GM21529 (cell line): ENCODE measurements at regions not wholly inside any gene's neighbourhood (a gene's known extent, or its start where the extent isn't known, plus 50 kb on each side); places are given as distances from the start of the nearest gene placed in this dataset.

Experiments
- ATAC-seq: cut with Tn5 transposase; IDR thresholded peaks from one replicate; pipeline ENCODE4 v1.9.1; 2021; ENCODE audit not compliant: unreplicated experiment

DNA sequence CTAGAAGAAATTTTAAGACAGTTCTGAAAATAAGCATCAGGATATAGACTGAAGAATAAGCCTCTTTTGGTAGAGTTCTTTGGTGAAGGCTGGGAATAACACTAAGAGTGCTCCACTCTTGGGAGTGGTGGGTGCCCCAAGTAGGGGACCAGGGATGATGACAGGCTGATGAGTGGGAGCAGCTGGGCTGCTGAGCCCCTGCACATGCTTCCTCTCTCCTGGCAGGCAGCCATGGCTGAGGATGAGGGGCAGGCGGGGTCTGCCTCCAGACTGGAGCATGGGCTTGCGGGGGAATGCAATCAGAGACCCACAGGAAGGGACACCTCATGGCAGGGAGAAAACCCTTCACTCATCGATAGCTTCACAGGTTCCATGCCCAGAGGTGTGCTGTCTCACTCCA is 72.6 kb upstream of the RORA start:
- no peak for ATAC-seq

DNA sequence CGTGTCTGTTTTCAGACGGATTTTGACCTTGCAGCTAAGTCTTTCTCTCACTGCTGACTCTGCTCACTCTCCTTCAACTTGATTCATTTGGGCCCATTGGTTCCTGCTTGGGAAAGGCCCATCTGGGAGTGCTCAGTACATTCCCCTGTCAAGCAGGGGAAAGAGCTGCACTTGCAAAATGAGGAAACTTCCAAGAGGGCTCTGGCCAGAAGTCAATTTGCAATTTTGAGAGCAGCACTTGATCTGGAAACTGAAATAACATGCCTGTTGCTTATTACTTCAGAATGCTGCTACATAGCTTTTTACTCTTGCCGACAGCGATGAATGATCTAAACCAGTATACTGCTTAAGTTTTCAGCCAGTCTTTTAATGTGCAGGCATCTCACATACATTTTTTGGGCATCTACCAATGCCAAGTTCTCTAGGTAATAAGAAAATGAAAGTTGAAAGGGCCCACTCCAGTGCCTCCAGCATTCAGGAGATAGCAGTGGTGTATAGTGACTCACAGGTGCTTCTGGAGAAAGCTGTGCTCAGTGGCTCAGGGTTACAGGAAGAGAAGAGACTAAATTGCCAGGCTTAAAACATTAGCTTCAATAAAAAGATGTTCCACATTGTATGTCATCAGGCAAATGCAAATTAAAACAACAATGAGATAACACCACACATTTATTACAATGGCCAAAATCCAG is 70.1 kb upstream of the RORA start:
- ATAC-seq: no peak

DNA sequence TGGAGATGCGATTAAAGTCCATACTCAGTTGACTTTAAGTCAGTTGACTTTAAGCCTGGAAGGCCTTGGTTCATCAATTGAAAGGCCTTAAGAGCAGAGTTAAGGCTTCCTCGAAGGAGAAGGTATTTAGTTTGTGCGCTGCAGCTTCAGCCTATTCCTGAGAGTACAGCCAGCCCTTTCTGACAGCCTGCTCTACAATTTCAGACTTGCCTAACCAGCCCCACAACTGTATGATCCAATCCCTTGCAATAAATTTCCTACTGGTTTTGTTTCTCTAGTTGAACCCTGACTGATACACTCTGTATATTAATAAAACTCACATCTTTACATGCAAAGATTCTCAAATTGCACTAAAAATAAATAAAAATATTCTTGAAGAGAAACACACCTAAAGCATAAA is 66.1 kb upstream of the RORA start:
- no peak for ATAC-seq

DNA sequence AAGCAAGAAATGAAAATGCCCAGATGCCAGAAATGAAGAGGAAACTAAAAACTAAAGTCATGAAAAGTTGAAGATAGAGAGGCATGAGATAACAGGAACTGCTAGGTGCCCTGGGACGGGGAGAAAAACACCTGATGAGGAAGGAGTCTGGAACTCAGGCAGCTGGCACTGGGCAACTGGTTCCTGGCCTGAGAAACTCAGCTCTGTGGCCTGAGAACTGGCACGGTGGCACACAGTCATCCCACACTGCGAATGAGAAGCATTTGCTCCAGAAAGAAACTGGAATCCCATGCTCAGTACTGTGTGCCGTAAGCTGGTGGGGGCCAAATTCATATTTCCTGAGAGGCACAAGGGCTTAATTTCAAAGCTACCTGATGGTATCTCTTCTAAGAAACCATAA is 53.6 kb upstream of the RORA start:
- no peak for ATAC-seq

DNA sequence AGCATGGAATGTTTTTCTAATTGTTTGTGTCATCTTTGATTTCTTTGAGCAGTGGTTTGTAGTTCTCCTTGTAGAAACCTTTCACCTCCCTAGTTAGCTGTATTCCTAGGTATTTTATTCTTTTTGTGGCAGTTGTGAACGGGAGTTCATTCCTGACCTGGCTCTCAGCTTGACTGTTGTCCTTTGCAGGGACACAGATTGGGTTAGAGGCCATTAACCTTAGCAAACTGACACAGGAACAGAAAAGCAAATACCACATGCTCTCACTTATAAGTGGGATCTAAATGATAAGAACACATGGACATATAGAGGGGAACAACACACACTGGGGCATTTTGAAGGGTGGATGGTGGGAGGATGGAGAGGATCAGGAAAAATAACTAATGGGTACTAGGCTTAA is 52.2 kb upstream of the RORA start:
- ATAC-seq: no peak
